ENCODE measurements at regions not wholly inside any gene's neighbourhood (a gene's known extent, or its start where the extent isn't known, plus 50 kb on each side); places are given as distances from the start of the nearest gene placed in this dataset.
"Not testable (repeated sequence)": the region's sequence is repeated elsewhere in the genome, so short reads cannot be mapped to it uniquely, and the experiment has no call there.

GRCh38 chrX:75673468-75673867 is 111.6 kb downstream of the MAGEE2 start:
- DNase-seq: no peak

- DNase-seq: no peak
Measured at GRCh38 chrX:75655627-75656026, 129.4 kb downstream of the MAGEE2 start.

GRCh38 chrX:75649829-75650228 is 127.0 kb upstream of the ZDHHC15 start:
- DNase-seq: no peak

GRCh38 chrX:75648803-75649588 is 126.2 kb upstream of the ZDHHC15 start:
- DNase-seq: no peak

- no peak for DNase-seq
Measured at GRCh38 chrX:75642811-75643361, 120.0 kb upstream of the ZDHHC15 start.

GRCh38 chrX:75638332-75638731 is 115.5 kb upstream of the ZDHHC15 start:
- no peak for DNase-seq

GRCh38 chrX:75625232-75625631 is 102.4 kb upstream of the ZDHHC15 start:
- DNase-seq: no peak

- no peak for DNase-seq
Measured at GRCh38 chrX:75623535-75623934, 100.7 kb upstream of the ZDHHC15 start.

GRCh38 chrX:75609406-75609805 is 86.6 kb upstream of the ZDHHC15 start:
- DNase-seq: no peak

- DNase-seq: peak; percentile 7
Measured at GRCh38 chrX:75603833-75604232, 81.0 kb upstream of the ZDHHC15 start.

GRCh38 chrX:75602022-75602421 is 79.2 kb upstream of the ZDHHC15 start:
- DNase-seq: not testable (repeated sequence)

- no peak for DNase-seq
Measured at GRCh38 chrX:75596178-75596577, 73.3 kb upstream of the ZDHHC15 start.

GRCh38 chrX:75593186-75593585 is 70.3 kb upstream of the ZDHHC15 start:
- not testable (repeated sequence) for DNase-seq

GRCh38 chrX:75582511-75582910 is 59.7 kb upstream of the ZDHHC15 start:
- no peak for DNase-seq

All from NCI-H1436 (cell line).